ENCODE measurements at regions not wholly inside any gene's neighbourhood (a gene's known extent, or its start where the extent isn't known, plus 50 kb on each side); places are given as distances from the start of the nearest gene placed in this dataset.

DNA sequence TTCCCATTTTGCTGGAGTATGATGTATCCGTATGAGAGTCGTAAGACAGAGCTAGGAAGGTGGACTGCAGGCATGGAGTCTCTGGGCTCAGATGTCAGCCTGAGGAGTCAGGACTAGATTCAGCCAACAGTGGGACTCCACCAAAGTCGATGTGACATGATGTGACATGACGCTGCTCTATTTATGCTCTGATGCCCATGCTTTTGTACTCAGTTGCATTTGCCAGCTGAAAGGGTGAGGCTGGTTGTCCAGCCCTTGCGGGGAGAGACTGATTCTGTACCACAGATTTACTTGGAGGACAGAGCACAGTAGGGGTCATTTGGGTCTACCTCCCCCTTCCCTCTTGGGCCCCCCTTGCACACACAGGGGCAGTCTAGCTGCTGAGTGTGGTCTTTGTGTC lies 88.5 kb upstream of the ATG10 start:
- TF ChIP-seq SPI1 (IDR thresholded peaks at IDR 0.05; ENCODE audit: borderline replicate concordance, low read depth) (no peak), POLR2AphosphoS5 (IDR thresholded peaks at IDR 0.05; ENCODE audit: low read depth) (no peak), GABPA (IDR thresholded peaks at IDR 0.05; ENCODE audit: low read depth) (no peak)
- TF ChIP-seq, protein P1, sequence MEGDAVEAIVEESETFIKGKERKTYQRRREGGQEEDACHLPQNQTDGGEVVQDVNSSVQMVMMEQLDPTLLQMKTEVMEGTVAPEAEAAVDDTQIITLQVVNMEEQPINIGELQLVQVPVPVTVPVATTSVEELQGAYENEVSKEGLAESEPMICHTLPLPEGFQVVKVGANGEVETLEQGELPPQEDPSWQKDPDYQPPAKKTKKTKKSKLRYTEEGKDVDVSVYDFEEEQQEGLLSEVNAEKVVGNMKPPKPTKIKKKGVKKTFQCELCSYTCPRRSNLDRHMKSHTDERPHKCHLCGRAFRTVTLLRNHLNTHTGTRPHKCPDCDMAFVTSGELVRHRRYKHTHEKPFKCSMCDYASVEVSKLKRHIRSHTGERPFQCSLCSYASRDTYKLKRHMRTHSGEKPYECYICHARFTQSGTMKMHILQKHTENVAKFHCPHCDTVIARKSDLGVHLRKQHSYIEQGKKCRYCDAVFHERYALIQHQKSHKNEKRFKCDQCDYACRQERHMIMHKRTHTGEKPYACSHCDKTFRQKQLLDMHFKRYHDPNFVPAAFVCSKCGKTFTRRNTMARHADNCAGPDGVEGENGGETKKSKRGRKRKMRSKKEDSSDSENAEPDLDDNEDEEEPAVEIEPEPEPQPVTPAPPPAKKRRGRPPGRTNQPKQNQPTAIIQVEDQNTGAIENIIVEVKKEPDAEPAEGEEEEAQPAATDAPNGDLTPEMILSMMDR (IDR thresholded peaks at IDR 0.05; ENCODE audit: insufficient read depth, low read length), result no peak
- TF ChIP-seq, protein P2, sequence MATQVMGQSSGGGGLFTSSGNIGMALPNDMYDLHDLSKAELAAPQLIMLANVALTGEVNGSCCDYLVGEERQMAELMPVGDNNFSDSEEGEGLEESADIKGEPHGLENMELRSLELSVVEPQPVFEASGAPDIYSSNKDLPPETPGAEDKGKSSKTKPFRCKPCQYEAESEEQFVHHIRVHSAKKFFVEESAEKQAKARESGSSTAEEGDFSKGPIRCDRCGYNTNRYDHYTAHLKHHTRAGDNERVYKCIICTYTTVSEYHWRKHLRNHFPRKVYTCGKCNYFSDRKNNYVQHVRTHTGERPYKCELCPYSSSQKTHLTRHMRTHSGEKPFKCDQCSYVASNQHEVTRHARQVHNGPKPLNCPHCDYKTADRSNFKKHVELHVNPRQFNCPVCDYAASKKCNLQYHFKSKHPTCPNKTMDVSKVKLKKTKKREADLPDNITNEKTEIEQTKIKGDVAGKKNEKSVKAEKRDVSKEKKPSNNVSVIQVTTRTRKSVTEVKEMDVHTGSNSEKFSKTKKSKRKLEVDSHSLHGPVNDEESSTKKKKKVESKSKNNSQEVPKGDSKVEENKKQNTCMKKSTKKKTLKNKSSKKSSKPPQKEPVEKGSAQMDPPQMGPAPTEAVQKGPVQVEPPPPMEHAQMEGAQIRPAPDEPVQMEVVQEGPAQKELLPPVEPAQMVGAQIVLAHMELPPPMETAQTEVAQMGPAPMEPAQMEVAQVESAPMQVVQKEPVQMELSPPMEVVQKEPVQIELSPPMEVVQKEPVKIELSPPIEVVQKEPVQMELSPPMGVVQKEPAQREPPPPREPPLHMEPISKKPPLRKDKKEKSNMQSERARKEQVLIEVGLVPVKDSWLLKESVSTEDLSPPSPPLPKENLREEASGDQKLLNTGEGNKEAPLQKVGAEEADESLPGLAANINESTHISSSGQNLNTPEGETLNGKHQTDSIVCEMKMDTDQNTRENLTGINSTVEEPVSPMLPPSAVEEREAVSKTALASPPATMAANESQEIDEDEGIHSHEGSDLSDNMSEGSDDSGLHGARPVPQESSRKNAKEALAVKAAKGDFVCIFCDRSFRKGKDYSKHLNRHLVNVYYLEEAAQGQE (IDR thresholded peaks at IDR 0.05; ENCODE audit: insufficient replicate concordance, low read depth), result no peak
- Histone ChIP-seq H3K4me3 (replicated peaks; ENCODE audit: insufficient read depth, low read length) (no peak overlapping the region), H3K27ac (replicated peaks) (no peak overlapping the region), H3K27me3 (ENCODE audit: insufficient read depth, poor library complexity, severe bottlenecking) (no peaks in the 10 kb centered on the region)
- no peak for DNase-seq (ENCODE audit: low read depth in 1 of 2, low spot score in 1 of 2)

DNA sequence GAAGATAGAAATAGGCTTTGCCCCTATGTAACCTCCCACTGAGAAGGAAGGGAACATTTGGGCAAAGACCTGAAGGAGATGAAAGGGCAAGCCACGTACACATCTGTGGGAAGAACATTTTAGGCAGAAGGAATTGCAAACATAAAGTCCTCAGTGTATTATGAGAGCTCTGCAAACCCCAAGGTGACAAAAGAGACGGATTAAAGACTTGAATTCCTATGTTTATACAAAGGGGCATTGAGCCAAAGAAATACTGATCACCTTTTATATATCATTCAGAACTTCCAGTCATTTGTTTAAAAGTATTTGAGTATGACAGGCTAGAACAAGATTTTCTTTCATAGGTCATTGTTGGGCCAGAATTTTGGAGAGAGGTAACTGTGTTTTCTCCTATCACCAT lies 90.2 kb upstream of the ATG10 start:
- no peak overlapping the region for H3K27ac ChIP-seq (replicated peaks)
- no peak overlapping the region for H3K4me3 ChIP-seq (replicated peaks; ENCODE audit: insufficient read depth, low read length)
- DNase-seq (ENCODE audit: low read depth in 1 of 2, low spot score in 1 of 2), result no peak
- H3K27me3 ChIP-seq (ENCODE audit: insufficient read depth, poor library complexity, severe bottlenecking), result no peaks in the 10 kb centered on the region
- TF ChIP-seq GABPA (IDR thresholded peaks at IDR 0.05; ENCODE audit: low read depth), result no peak
- no peak for TF ChIP-seq SPI1 (IDR thresholded peaks at IDR 0.05; ENCODE audit: borderline replicate concordance, low read depth)
- no peak for TF ChIP-seq POLR2AphosphoS5 (IDR thresholded peaks at IDR 0.05; ENCODE audit: low read depth)

DNA sequence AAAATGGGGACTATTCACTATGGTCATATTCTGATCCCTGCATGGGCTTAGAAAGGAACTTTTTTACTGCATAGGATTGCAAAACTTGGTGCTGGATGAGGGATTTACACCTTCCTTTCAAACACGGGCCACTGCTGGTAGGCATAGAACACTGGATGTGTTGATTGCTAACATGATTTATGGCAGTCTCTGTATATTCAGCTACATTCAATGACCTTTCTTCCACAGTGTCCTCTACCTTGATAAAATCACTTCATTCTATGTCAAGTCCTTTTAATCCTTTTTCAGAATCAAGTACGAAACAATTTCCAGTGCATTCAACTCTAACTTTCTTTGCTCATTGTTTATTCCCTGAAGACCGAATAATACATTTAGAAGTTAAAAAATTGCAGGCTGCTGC lies 91.9 kb upstream of the ATG10 start:
- no peak for DNase-seq (ENCODE audit: low read depth in 1 of 2, low spot score in 1 of 2)
- no peak for TF ChIP-seq SPI1 (IDR thresholded peaks at IDR 0.05; ENCODE audit: borderline replicate concordance, low read depth)
- TF ChIP-seq, protein P2 (IDR thresholded peaks at IDR 0.05; ENCODE audit: insufficient replicate concordance, low read depth), result no peak
- TF ChIP-seq, protein P1 (IDR thresholded peaks at IDR 0.05; ENCODE audit: insufficient read depth, low read length), result no peak
- TF ChIP-seq POLR2AphosphoS5 (IDR thresholded peaks at IDR 0.05; ENCODE audit: low read depth), result no peak
- no peak for TF ChIP-seq GABPA (IDR thresholded peaks at IDR 0.05; ENCODE audit: low read depth)
- H3K4me3 ChIP-seq (replicated peaks; ENCODE audit: insufficient read depth, low read length), result no peak overlapping the region
- H3K27ac ChIP-seq (replicated peaks), result no peak overlapping the region
- H3K27me3 ChIP-seq (ENCODE audit: insufficient read depth, poor library complexity, severe bottlenecking), result no peaks in the 10 kb centered on the region

DNA sequence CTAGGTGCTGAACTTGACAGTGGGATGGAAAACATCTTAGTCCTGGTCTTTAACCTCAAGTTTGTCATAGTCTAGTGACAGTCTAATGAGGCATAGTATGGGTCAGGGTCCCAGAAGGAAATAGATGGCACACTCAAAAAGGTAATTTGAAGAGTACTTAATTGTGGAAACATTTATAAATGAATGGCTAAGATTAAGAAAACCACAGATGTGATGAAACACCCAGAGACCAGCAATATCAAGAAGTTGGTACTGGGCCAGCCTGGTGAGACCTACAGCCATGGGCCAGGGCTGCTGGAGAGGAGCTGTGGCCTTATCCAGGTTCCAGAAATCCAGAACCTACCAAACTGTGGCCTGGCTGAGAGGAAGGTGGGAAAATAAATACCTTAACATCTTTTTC lies 93.5 kb upstream of the ATG10 start:
- H3K27ac ChIP-seq (replicated peaks), result no peak overlapping the region
- peak in 1 of 2 experiments; percentile 23 for DNase-seq (ENCODE audit: low read depth in 1 of 2, low spot score in 1 of 2)
- no peak overlapping the region for H3K4me3 ChIP-seq (replicated peaks; ENCODE audit: insufficient read depth, low read length)
- H3K27me3 ChIP-seq (ENCODE audit: insufficient read depth, poor library complexity, severe bottlenecking), result no peaks in the 10 kb centered on the region
- TF ChIP-seq GABPA (IDR thresholded peaks at IDR 0.05; ENCODE audit: low read depth) (no peak), POLR2AphosphoS5 (IDR thresholded peaks at IDR 0.05; ENCODE audit: low read depth) (no peak), SPI1 (IDR thresholded peaks at IDR 0.05; ENCODE audit: borderline replicate concordance, low read depth) (no peak)
- TF ChIP-seq, protein P1 (IDR thresholded peaks at IDR 0.05; ENCODE audit: insufficient read depth, low read length), result no peak
- TF ChIP-seq, protein P2 (IDR thresholded peaks at IDR 0.05; ENCODE audit: insufficient replicate concordance, low read depth), result no peak
